HUES48 (cell line): ENCODE measurements at regions not wholly inside any gene's neighbourhood (a gene's known extent, or its start where the extent isn't known, plus 50 kb on each side); places are given as distances from the start of the nearest gene placed in this dataset.
A peak's percentile ranks its signal among the peaks of the same experiment; 100 is the strongest.

Experiments used
- H3K27ac ChIP-seq: one replicate; pipeline ENCODE4 v1.7.0; 2013; ENCODE audit warnings: low read depth, low read length, inconsistent platforms
- H3K27me3 ChIP-seq: 2 replicates; pipeline ENCODE4 v1.6.1; 2013; ENCODE audit warnings: mild to moderate bottlenecking, low read length; ENCODE audit not compliant: control insufficient read depth, insufficient read depth
- H3K36me3 ChIP-seq: 2 replicates; pipeline ENCODE4 v1.6.1; 2013; ENCODE audit warnings: low read length; ENCODE audit not compliant: control insufficient read depth, insufficient read depth
- H3K4me1 ChIP-seq: 2 replicates; pipeline ENCODE4 v1.6.1; 2013; ENCODE audit warnings: mild to moderate bottlenecking, low read length; ENCODE audit not compliant: control insufficient read depth, insufficient read depth
- H3K4me3 ChIP-seq: 2 replicates; pipeline ENCODE4 v1.5.1; 2013; ENCODE audit warnings: mild to moderate bottlenecking, low read depth, low read length
- H3K9ac ChIP-seq: 2 replicates; pipeline ENCODE4 v1.6.1; 2013; ENCODE audit warnings: mild to moderate bottlenecking, low read depth, low read length, moderate library complexity
- H3K9me3 ChIP-seq: 2 replicates; pipeline ENCODE4 v1.6.1; 2013; ENCODE audit warnings: low read length; ENCODE audit not compliant: control insufficient read depth, insufficient read depth

DNA sequence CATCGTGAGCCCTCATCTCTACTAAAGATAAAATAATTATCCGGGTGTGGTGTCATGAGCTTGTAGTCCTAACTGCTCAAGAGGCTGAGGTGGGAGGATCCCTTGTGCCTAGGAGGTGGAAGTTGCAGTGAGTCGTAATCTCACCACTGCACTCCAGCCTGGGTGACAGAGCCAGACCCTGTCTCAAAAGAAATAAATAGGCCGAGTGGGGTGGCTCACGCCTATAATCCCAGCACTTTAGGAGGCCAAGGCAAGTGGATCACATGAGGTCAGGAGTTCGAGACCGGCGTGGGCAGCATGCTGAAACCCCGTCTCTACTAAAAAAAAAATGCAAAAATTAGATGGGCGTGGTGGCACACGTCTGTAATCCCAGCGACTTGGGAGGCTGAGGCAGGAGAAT, 70.9 kb downstream of the RESF1 start:
- H3K4me1 ChIP-seq = peaks cover 40% of the 10 kb centered on the region
- no peaks in the 10 kb centered on the region for H3K36me3 ChIP-seq
- H3K9ac ChIP-seq = no peak overlapping the region
- no peak overlapping the region for H3K4me3 ChIP-seq
- no peaks in the 10 kb centered on the region for H3K27me3 ChIP-seq
- no peaks in the 10 kb centered on the region for H3K9me3 ChIP-seq
- no peak overlapping the region for H3K27ac ChIP-seq

DNA sequence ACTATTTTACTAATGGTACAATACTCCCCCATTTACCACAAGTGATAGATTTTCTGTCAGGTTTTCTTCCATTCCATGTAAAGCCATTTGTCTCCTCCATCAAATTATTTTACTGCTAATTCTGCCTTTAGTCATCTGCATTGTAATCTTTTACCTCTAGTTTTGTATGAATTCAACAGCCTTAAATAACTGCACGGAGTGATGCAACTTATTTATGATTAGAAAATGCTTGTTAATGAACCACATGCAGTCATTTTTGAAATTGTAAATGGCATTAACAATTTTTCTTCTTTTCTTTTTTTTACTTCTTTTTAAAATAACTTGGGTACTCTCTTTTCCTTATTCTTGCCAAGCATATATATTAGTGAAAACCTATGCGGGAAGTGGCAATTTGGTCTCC, 71.5 kb downstream of the RESF1 start:
- Histone ChIP-seq H3K36me3 (no peaks in the 10 kb centered on the region), H3K27me3 (no peaks in the 10 kb centered on the region), H3K4me1 (peaks cover 39% of the 10 kb centered on the region), H3K4me3 (no peak overlapping the region), H3K9ac (no peak overlapping the region), H3K27ac (no peak overlapping the region), H3K9me3 (no peaks in the 10 kb centered on the region)

DNA sequence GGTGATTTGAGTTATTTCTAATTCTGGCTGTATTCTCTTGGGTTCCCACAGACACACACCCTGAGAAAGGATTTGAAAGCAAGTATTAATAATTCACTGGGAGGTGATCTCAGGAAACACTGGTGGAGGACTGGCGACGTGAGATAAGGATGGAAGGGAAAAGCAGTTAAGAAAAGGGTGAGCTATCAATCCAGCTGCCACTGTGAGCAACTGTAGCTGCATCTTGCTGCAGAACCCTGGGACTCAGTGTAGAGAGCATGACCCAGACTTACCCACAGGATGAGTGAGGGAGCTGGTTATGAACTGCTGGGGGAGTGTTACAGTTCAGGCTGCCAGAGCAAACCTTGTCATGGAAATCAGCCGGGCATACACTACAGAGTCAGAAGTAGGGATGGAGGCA, 71.9 kb downstream of the RESF1 start:
- Histone ChIP-seq H3K27me3 (no peaks in the 10 kb centered on the region), H3K9me3 (no peaks in the 10 kb centered on the region), H3K4me3 (no peak overlapping the region), H3K27ac (no peak overlapping the region), H3K36me3 (no peaks in the 10 kb centered on the region), H3K9ac (no peak overlapping the region), H3K4me1 (peaks cover 39% of the 10 kb centered on the region)

DNA sequence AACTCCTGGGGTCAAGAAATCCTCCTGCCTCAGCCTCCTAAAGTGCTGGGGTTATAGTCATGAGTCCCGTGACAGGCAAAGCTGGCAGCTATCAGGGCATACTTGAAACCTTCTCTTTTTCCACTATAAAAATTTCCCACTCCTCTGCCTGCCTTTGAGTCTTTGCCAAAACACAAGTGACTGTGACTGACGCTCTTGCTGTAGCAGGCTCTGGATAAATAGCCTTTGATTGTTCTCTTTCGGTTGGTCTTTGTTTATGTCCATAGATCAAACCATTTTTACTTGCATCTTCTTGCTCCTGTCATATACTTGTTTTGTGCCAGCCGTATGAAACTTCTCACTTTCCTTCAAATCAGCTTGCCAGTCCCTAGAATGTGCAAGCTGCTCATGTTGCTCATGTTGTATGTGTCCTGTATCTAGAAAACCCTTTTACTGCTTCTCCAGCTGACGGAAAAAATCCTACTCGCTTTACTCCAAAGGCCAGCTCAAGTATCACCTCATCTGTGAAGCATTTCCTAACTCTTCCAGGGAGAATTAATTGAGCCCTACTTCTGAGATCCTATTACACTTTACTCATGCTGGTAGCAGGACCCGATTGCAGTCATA, 73.1 kb downstream of the RESF1 start:
- Histone ChIP-seq H3K9ac (no peak overlapping the region), H3K36me3 (no peaks in the 10 kb centered on the region), H3K4me3 (no peak overlapping the region), H3K9me3 (no peaks in the 10 kb centered on the region), H3K4me1 (peaks cover 30% of the 10 kb centered on the region), H3K27ac (no peak overlapping the region), H3K27me3 (no peaks in the 10 kb centered on the region)

DNA sequence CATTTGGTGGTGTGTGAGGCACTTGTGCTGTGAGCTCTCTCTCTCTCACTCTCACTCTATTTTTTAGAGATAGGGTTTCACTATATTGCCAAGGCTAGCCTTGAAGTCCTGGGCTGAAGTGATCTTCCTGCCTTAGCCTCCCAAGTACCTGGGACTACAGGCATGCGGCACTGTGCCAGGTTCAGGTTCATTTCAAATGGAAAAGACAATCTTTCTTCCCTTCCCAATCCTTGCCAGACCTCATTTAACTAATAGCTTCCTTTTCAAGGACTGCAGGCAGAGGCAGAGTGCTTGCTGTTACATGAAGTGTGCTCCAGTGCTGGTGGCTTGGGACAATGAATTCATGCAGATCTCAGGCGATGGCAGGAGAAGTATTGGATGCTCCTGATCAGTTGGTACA, 73.2 kb upstream of the BICD1 start:
- Histone ChIP-seq H3K9me3 (no peaks in the 10 kb centered on the region), H3K4me3 (no peak overlapping the region), H3K4me1 (peaks cover 20% of the 10 kb centered on the region), H3K9ac (no peak overlapping the region), H3K27ac (no peak overlapping the region), H3K36me3 (no peaks in the 10 kb centered on the region), H3K27me3 (no peaks in the 10 kb centered on the region)

DNA sequence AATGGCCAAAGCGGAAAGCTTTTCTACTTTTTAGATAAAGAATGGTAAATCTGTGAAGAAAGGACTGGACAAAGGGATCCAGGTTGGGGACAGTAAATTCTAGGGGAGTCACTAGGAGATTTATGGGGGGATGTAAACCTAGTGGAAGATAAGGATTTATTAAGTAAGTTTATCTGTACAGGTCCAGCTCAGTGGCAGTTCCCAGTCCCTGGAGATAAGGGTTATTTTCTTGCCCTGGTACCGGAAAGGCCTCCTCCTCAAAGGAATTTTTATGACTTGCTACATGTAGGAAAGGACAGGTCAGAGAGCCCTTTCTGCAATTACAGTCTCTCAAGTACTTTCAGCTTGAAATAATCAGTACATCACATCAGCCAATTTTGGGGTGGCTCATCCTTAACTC, 72.6 kb upstream of the BICD1 start:
- Histone ChIP-seq H3K27ac (no peak overlapping the region), H3K36me3 (no peaks in the 10 kb centered on the region)

DNA sequence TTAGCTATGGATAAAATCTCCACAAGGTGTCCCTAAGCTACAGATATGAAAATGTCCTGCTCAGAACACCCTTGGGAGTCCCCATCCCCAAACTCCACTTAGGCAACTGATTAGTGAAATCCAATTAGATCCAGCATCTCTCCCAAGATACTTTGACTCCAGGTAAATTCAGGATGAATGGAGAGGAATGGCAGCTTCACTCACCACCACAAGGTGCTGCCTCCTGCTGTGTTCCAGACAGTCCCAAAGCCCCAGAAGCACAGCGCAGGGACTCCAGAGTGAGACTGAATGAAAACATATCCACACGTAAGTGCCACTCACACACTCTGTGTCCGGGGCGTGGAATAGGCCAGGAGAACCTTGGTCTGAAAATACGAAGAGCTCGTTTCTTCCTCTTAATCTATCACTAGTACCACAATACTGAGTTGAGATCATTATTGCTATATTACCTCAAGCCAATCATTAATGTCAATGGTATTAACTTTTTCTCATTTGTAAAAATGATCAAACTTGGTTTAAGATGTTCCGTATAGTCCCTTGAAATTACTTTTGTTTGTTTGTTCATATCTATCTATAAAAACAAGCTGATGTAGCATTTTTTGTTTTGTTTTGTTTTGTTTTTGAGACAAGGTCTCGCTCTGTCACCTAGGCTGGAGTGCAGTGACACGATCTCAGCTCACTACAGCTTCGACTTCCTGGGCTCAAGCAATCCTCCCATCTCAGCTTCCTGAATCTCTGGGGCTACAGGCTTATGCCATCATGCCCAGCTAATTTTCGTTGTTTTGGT, 70.0 kb upstream of the BICD1 start:
- H3K4me1 ChIP-seq = peaks cover 29% of the 10 kb centered on the region
- no peak overlapping the region for H3K4me3 ChIP-seq
- no peaks in the 10 kb centered on the region for H3K36me3 ChIP-seq
- no peak overlapping the region for H3K27ac ChIP-seq
- no peak overlapping the region for H3K9ac ChIP-seq
- no peaks in the 10 kb centered on the region for H3K9me3 ChIP-seq
- no peaks in the 10 kb centered on the region for H3K27me3 ChIP-seq

More for the DNA sequence above, 72.6 kb upstream of the BICD1 start:
- Histone ChIP-seq H3K4me1 (peaks cover 21% of the 10 kb centered on the region), H3K4me3 (no peak overlapping the region), H3K9me3 (no peaks in the 10 kb centered on the region), H3K27me3 (no peaks in the 10 kb centered on the region), H3K9ac (no peak overlapping the region)

DNA sequence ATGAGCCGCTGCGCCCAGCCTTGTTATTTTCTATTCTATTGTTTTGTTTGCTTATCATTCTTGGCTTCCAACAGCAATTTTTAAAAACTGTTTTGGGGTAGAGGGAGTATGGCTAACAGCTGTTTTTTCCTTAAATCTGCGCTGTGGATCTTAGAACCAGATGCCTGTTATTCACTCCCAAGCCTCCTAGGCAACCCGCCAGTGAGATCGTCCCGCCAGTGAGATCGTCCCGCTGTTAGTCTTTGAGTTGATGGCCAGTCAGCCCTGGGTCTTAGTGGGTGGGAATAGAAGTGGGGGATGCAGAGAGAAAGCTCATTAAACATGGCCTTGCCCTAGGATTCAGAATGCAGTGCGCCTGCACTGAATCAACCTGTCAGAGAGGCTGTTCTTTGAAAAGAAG, 67.3 kb upstream of the BICD1 start:
- no peaks in the 10 kb centered on the region for H3K27me3 ChIP-seq
- no peak overlapping the region for H3K9ac ChIP-seq
- H3K9me3 ChIP-seq = peaks cover 20% of the 10 kb centered on the region
- H3K4me3 ChIP-seq = no peak overlapping the region
- peak overlapping the region; percentile 2 for H3K27ac ChIP-seq
- H3K4me1 ChIP-seq = peaks cover 16% of the 10 kb centered on the region
- H3K36me3 ChIP-seq = no peaks in the 10 kb centered on the region

DNA sequence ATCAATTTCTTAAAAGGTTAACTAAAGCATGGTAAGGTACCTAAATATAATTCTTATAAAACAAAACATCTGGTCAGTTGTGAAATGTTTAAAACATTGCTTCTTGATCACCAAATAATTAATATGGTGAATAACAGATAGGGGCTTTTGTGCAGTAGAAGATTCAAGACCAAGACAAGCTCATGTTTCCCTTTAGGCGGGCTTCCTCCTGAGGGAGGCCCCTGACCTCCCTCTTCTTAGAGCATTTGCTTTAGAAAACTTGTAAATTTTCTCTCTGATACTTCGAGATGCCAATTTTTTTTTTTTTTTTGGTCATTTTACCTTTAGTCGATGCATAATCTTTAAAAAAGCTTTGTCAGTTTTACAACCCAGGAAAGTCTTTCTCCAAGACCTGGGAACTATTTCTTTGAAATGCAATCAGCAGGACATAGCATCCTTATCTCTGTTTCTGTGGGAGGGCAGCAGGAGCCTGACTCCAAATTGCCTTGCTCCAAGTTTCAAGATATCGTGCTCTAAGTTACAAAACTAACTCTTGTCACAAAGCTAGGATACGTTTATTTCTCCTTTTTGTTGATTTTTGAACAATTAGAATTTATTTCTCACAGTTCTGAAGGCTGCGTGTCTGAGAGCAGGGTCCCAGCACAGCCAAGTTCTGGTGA, 66.6 kb upstream of the BICD1 start:
- Histone ChIP-seq H3K4me1 (peaks cover 16% of the 10 kb centered on the region), H3K9me3 (peaks cover 24% of the 10 kb centered on the region), H3K27ac (peak overlapping the region; percentile 25), H3K4me3 (no peak overlapping the region), H3K27me3 (no peaks in the 10 kb centered on the region), H3K36me3 (no peaks in the 10 kb centered on the region), H3K9ac (no peak overlapping the region)

DNA sequence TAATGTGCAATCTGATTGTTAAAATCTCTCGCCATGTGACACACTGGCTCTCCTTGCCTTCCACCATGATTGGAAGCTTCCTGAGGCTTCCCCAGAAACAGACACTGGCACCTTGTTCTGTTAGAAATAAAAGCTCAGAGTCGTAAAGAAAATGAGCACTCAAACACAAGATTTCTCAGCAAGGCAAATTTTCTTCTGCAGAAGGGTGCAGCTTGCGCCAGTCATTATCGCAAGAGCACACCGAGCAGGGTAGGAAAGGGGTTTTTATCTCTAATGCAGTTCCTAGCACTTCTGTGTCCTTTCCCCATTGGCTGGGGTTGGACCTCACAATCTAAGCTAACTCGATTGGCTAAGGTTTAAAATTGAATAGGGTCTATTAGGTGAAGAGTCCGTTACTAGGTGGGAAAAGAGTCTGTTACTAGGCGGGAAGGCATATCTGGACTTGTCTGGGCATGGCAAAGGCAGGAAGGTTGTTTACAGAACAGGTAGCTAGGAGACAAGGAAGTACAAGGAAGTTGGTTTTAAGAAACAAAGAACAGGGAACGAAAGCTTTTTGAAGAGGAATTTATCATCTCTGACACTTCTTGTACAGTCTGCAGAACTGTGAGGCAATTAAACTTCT, 62.6 kb upstream of the BICD1 start:
- Histone ChIP-seq H3K4me3 (no peak overlapping the region), H3K9ac (no peak overlapping the region), H3K4me1 (peaks cover 15% of the 10 kb centered on the region), H3K27ac (no peak overlapping the region), H3K27me3 (no peaks in the 10 kb centered on the region), H3K36me3 (no peaks in the 10 kb centered on the region), H3K9me3 (peaks cover 31% of the 10 kb centered on the region)
